Nucleus accumbens (tissue), 56 donors: ENCODE measurements at regions not wholly inside any gene's neighbourhood (a gene's known extent, or its start where the extent isn't known, plus 50 kb on each side); places are given as distances from the start of the nearest gene placed in this dataset.
A peak's percentile ranks its signal among the peaks of the same experiment; 100 is the strongest.

Experiments used
- DNase-seq, 56 donors: peaks; one replicate each; lab custom pipeline; 2025; lab: John Stamatoyannopoulos, UW

DNA sequence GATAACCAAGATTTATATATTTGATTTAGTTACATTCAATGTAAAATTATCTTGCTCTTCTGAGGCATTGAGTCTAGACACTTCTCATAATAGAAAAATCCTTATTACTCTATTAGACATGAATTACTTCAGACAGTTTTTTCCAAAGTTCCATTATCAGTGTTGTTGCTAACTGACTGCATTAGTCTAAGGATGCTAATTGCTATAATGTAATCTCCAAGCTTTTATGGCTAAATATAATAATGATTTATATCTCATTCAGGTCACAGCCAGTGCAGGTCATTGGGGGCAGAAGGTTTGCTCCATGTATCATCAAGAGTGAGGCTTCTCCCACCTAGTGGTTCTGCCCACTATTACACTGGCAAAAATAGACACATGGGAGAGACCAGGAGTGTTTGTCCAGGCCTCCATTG is 377.2 kb upstream of the DDI1 start:
- no peak for DNase-seq

DNA sequence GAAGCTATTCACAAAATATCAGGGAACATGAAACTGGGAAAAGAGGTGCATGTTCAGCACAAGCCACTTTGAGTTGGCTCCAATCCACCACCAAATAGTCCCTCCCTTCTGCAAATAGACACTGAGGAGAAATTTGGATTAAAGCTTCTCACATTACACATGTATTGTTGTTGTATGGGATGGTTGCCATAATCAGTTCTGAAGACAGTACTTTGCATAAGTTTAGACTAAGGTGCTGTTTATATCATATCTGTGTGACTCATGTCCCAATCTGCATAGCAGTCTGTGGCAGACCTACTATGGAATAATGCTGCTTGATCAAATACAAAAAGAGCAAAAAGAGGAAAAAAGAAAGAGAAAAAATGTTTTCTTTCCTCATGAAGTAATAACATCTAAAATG is 376.7 kb upstream of the DDI1 start:
- no peak for DNase-seq

DNA sequence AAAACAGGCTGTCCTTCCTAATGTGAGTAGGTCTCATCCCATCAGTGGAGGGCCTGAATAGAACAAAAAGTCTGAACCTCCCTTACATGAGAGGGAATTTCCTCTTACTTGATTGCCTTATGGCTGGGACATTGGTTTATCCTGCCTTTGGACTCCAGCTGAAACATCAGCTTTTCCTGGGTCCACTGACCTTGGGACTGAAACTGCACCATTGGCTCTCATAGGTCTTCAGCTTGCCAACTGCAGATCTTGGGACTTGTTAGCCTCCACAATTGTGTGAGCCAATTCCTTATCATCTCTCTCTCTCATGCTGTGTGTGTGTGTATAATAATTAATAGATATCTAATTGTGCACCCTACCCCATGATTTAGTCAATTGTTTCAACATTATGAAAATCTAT is 375.3 kb upstream of the DDI1 start:
- DNase-seq = no peak

- no peak for DNase-seq
Measured at GRCh38 chr11:103661991-103662390, 374.4 kb upstream of the DDI1 start.

DNA sequence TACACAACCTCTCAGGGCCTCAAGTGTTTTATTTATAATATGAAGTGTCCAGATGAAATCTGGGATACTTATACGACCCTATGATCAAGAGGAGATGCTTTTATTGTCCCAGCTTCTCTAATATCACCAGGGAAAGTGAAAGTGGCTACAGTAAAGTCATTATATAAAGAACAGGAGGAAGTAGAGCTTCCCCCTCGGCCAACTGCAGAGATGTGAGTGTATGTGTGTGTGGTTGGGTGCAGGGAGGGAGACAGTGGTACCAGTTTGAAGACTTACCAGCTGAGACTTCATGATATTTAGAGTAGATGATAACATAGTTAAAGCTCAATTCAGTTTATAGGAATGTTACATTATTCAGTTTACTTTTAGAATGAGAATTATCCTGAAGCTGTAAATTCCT is 373.6 kb upstream of the DDI1 start:
- peak in 1 of 56 donors; percentile 3 for DNase-seq

DNA sequence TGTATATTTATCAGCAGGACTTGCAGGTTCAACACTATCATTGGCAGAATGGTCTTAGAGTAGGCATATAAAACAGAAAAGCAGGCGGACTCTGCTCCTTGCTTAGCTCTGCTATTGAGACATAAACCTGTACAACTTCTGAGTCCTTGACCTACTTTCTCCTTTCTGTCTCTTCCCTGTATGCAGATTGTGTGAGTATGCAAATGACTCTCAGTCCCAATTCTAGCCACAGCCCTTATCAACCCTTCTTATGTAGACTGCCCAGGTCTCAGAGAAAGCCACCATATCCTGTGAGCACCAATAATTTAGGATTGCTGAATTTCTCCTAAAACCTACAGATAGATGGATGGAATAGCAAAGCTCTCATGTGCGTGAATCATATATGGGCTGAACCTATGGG is 367.6 kb upstream of the DDI1 start:
- DNase-seq = no peak

GRCh38 chr11:103671143-103671651 is 365.2 kb upstream of the DDI1 start:
- no peak for DNase-seq

- no peak for DNase-seq
Measured at GRCh38 chr11:103673773-103674172, 362.7 kb upstream of the DDI1 start.

GRCh38 chr11:103676413-103676812 is 360.0 kb upstream of the DDI1 start:
- DNase-seq = no peak

GRCh38 chr11:103680826-103681225 is 355.6 kb upstream of the DDI1 start:
- DNase-seq = no peak

- DNase-seq = no peak
Measured at GRCh38 chr11:103681855-103682254, 354.6 kb upstream of the DDI1 start.

- DNase-seq = peak in 53 of 56 donors; percentile 1 to 78 (median 49)
Measured at GRCh38 chr11:103682318-103683184, 353.9 kb upstream of the DDI1 start.

DNA sequence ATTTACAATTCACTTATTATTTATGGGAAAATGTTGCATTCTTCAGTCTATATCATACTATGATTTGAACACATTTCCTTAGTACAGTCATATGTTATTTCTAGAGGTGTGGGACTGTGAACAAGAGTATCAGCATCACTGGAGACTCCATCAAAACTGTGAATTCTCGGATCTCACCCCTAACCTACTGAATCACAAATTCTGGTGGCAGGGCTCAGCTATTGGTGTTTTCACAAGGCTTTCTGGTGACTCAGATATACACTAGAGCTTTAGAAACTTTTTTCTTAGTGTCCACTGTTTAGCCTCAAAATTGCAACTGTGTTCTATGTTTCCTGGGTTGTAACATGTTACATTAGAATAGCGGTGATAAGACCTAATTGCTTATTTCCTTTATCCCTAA is 352.9 kb upstream of the DDI1 start:
- DNase-seq = no peak

DNA sequence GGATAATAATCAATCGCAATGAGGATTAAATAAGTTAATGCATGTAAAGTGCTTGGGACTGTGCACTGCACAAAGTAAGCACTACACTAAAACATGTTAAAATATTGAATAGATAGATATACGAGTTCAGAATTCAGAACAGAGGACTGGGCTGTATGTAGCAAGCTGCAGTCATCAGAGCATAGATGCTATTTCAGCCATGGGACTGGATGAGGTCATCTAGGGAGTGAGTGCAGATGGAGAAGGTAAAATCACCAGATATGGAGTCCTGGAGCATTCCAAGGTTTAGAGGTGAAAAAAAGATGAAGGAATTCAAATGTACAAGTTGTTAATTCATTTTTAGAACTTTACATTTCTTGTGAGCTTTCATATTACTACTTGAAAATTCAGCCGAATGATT is 347.5 kb upstream of the DDI1 start:
- no peak for DNase-seq

DNA sequence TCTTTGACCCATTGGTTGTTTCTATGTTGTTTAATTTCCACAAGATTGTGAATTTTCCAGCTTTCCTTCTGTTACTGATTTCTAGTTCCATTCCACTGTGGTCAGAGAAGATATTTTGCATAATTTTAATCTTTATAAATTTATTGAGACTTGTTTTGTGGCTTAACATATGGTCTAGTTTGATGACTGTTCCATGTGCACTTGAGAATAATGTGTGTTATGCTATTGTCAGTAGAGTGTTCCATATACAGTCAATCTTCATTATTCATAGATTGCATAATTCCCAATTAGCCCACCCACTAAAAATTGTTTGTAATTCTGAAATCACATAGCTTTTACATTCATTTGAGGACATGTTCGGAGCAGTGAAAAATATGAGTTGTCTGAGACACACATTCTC is 346.1 kb upstream of the DDI1 start:
- no peak for DNase-seq

- DNase-seq = no peak
Measured at GRCh38 chr11:103696123-103696522, 340.3 kb upstream of the DDI1 start.

- no peak for DNase-seq
Measured at GRCh38 chr11:103699216-103699615, 337.2 kb upstream of the DDI1 start.

GRCh38 chr11:103699656-103700055 is 336.8 kb upstream of the DDI1 start:
- DNase-seq = no peak

GRCh38 chr11:103700622-103701021 is 335.8 kb upstream of the DDI1 start:
- no peak for DNase-seq

GRCh38 chr11:103703437-103703836 is 333.0 kb upstream of the DDI1 start:
- DNase-seq = no peak

GRCh38 chr11:103703954-103704353 is 332.5 kb upstream of the DDI1 start:
- no peak for DNase-seq

GRCh38 chr11:103705642-103706041 is 330.8 kb upstream of the DDI1 start:
- DNase-seq = no peak
